NCI-H1105 treated with DMSO at 0.1 percent for 48 hours (cell line): ENCODE measurements at regions not wholly inside any gene's neighbourhood (a gene's known extent, or its start where the extent isn't known, plus 50 kb on each side); places are given as distances from the start of the nearest gene placed in this dataset.

Source experiments
- DNase-seq: peaks from one replicate; lab custom pipeline; 2025; lab: John Stamatoyannopoulos, UW

GRCh38 chr20:18999086-18999485 is 185.5 kb downstream of the SCP2D1 start:
- DNase-seq, result no peak

- DNase-seq, result no peak
Measured at GRCh38 chr20:19000078-19000477, 186.5 kb downstream of the SCP2D1 start.

- DNase-seq, result no peak
Measured at GRCh38 chr20:19001177-19001576, 187.6 kb downstream of the SCP2D1 start.

GRCh38 chr20:19003366-19004336 is 190.1 kb downstream of the SCP2D1 start:
- DNase-seq, result no peak

- no peak for DNase-seq
Measured at GRCh38 chr20:19004975-19005374, 191.4 kb downstream of the SCP2D1 start.

- no peak for DNase-seq
Measured at GRCh38 chr20:19008497-19008896, 194.9 kb downstream of the SCP2D1 start.

- DNase-seq, result no peak
Measured at GRCh38 chr20:19009081-19009688, 195.6 kb downstream of the SCP2D1 start.

- DNase-seq, result no peak
Measured at GRCh38 chr20:19012676-19013075, 199.1 kb downstream of the SCP2D1 start.

GRCh38 chr20:19013907-19014306 is 198.5 kb upstream of the SLC24A3 start:
- DNase-seq, result no peak

- DNase-seq, result no peak
Measured at GRCh38 chr20:19015351-19016139, 196.9 kb upstream of the SLC24A3 start.

- DNase-seq, result no peak
Measured at GRCh38 chr20:19016140-19016497, 196.3 kb upstream of the SLC24A3 start.

- DNase-seq, result no peak
Measured at GRCh38 chr20:19017104-19017690, 195.2 kb upstream of the SLC24A3 start.

- DNase-seq, result no peak
Measured at GRCh38 chr20:19018881-19019280, 193.6 kb upstream of the SLC24A3 start.

- DNase-seq, result no peak
Measured at GRCh38 chr20:19019734-19020364, 192.6 kb upstream of the SLC24A3 start.

GRCh38 chr20:19021406-19022117 is 190.9 kb upstream of the SLC24A3 start:
- DNase-seq, result no peak

GRCh38 chr20:19022118-19022575 is 190.3 kb upstream of the SLC24A3 start:
- DNase-seq, result no peak

- DNase-seq, result no peak
Measured at GRCh38 chr20:19022791-19023448, 189.5 kb upstream of the SLC24A3 start.

GRCh38 chr20:19024296-19025035 is 188.0 kb upstream of the SLC24A3 start:
- DNase-seq, result no peak

- DNase-seq, result no peak
Measured at GRCh38 chr20:19025430-19026120, 186.9 kb upstream of the SLC24A3 start.
